ENCODE measurements at regions not wholly inside any gene's neighbourhood (a gene's known extent, or its start where the extent isn't known, plus 50 kb on each side); places are given as distances from the start of the nearest gene placed in this dataset.

- POLR2A ChIA-PET = no interaction called here
- no peak for ATAC-seq (ENCODE audit: low read depth)
- 100% methylated on average over 2 of the region's 3 CpGs for WGBS (ENCODE audit: insufficient coverage)
Observed at GRCh38 chr2:144644549-144644948, 124.6 kb upstream of the ZEB2 start.

More at GRCh38 chr2:144644549-144644948, 124.6 kb upstream of the ZEB2 start:
- Mint-ChIP-seq H3K27me3 (no peaks in the 10 kb centered on the region), H3K9me3 (ENCODE audit: insufficient read depth) (no peaks in the 10 kb centered on the region), H3K27ac (no peak overlapping the region), H3K4me1 (peaks cover 12% of the 10 kb centered on the region), H3K4me3 (no peak overlapping the region)
- no peak for DNase-seq
- intact Hi-C loops (cut with micrococcal nuclease) = no loop called here
- Histone ChIP-seq H3K79me2 (ENCODE audit: control insufficient read depth, insufficient read depth, low read length) (no peaks in the 10 kb centered on the region), H3K4me2 (replicated peaks; ENCODE audit: low read depth, low read length, poor library complexity, severe bottlenecking) (no peak overlapping the region), H3K4me1 (ENCODE audit: control insufficient read depth in 2 of 2, insufficient read depth in 2 of 2, low read length in 2 of 2) (peaks cover 4 to 9% of the 10 kb centered on the region in 2 donors), H3K27me3 (replicated peaks in 1 of 4; ENCODE audit: control extremely low read depth in 1 of 4, control insufficient read depth in 3 of 4, insufficient read depth in 4 of 4, low read length in 3 of 4) (no peaks in the 10 kb centered on the region), H3K9me3 (ENCODE audit: control extremely low read depth in 1 of 3, control insufficient read depth in 2 of 3, insufficient read depth in 1 of 3, low read length in 2 of 3) (no peaks in the 10 kb centered on the region), H3K27ac (ENCODE audit: low read length in 2 of 2) (no peak overlapping the region), H4K20me1 (ENCODE audit: control insufficient read depth, insufficient read depth, low read length, poor library complexity, severe bottlenecking) (no peaks in the 10 kb centered on the region), H2AFZ (ENCODE audit: insufficient read depth, low read depth, low read length, poor library complexity, severe bottlenecking) (no peak overlapping the region), H3K4me3 (ENCODE audit: control extremely low read depth in 1 of 5, extremely low read depth in 1 of 5, insufficient read depth in 1 of 5, low read depth in 2 of 5, low read length in 4 of 5) (no peak overlapping the region), H3K36me3 (replicated peaks in 1 of 2; ENCODE audit: control extremely low read depth in 1 of 2, control insufficient read depth in 1 of 2, extremely low read depth in 1 of 2, insufficient read depth in 2 of 2, low read length in 1 of 2) (no peaks in the 10 kb centered on the region), H3K9ac (ENCODE audit: low read length) (no peak overlapping the region)
- TF ChIP-seq CTCF (IDR thresholded peaks at IDR 0.05) (no peak), EZH2 (IDR thresholded peaks at IDR 0.05; ENCODE audit: borderline replicate concordance, insufficient read depth, low read depth, low read length, poor library complexity, severe bottlenecking) (no peak)
- CTCF ChIA-PET = no interaction called here
